WERI-Rb-1 (cell line): ENCODE measurements at regions not wholly inside any gene's neighbourhood (a gene's known extent, or its start where the extent isn't known, plus 50 kb on each side); places are given as distances from the start of the nearest gene placed in this dataset.

ENCODE experiments used
- DNase-seq: peaks from one replicate; pipeline ENCODE4 v3.0.0-alpha.2; 2020
- H3K27ac ChIP-seq: fragments of 250-450 bp; sonication (Bioruptor Pico); 2 replicates; pipeline ENCODE4 v1.5.1; 2020; ENCODE audit warnings: mild to moderate bottlenecking, moderate library complexity
- H3K27me3 ChIP-seq: fragments of 250-450 bp; sonication (Bioruptor Pico); 2 replicates; pipeline ENCODE4 v1.5.1; 2021; ENCODE audit warnings: mild to moderate bottlenecking, low read depth, moderate library complexity; ENCODE audit not compliant: insufficient read depth, severe bottlenecking
- H3K36me3 ChIP-seq: fragments of 250-450 bp; sonication (Bioruptor Pico); 2 replicates; pipeline ENCODE4 v1.5.1; 2020; ENCODE audit warnings: mild to moderate bottlenecking, moderate library complexity
- H3K4me3 ChIP-seq: 2 replicates; pipeline ENCODE4 v1.5.1; 2011; ENCODE audit warnings: low read depth, mild to moderate bottlenecking, control low read depth, low read length
- H3K9me3 ChIP-seq: fragments of 250-450 bp; sonication (Bioruptor Pico); 2 replicates; pipeline ENCODE4 v1.5.1; 2021; ENCODE audit warnings: mild to moderate bottlenecking, moderate library complexity; ENCODE audit not compliant: severe bottlenecking
- CTCF ChIP-seq: IDR thresholded peaks from 2 replicates; pipeline ENCODE4 v1.5.1; 2011; ENCODE audit warnings: low read depth, mild to moderate bottlenecking, control low read depth, inconsistent platforms, low read length

GRCh38 chr1:14437417-14437918 lies 161.0 kb upstream of the KAZN start:
- H3K9me3 ChIP-seq = no peaks in the 10 kb centered on the region
- H3K36me3 ChIP-seq = no peaks in the 10 kb centered on the region
- no peak for DNase-seq
- H3K27ac ChIP-seq = no peak overlapping the region
- TF ChIP-seq CTCF = no peak
- peaks cover 81% of the 10 kb centered on the region for H3K27me3 ChIP-seq
- no peak overlapping the region for H3K4me3 ChIP-seq

- H3K27ac ChIP-seq = no peak overlapping the region
- H3K9me3 ChIP-seq = no peaks in the 10 kb centered on the region
- no peak overlapping the region for H3K4me3 ChIP-seq
- no peaks in the 10 kb centered on the region for H3K36me3 ChIP-seq
- DNase-seq = no peak
- H3K27me3 ChIP-seq = peaks cover 83% of the 10 kb centered on the region
- TF ChIP-seq CTCF = no peak
Observed at GRCh38 chr1:14438127-14438769, 160.2 kb upstream of the KAZN start.

GRCh38 chr1:14439015-14439414 lies 159.5 kb upstream of the KAZN start:
- DNase-seq = no peak
- Histone ChIP-seq H3K27ac (no peak overlapping the region), H3K27me3 (peaks cover 83% of the 10 kb centered on the region), H3K4me3 (no peak overlapping the region), H3K36me3 (no peaks in the 10 kb centered on the region), H3K9me3 (no peaks in the 10 kb centered on the region)
- TF ChIP-seq CTCF = no peak

- H3K27ac ChIP-seq = no peak overlapping the region
- DNase-seq = no peak
- H3K27me3 ChIP-seq = peaks cover 83% of the 10 kb centered on the region
- no peaks in the 10 kb centered on the region for H3K36me3 ChIP-seq
- H3K9me3 ChIP-seq = peaks cover 1% of the 10 kb centered on the region
- H3K4me3 ChIP-seq = no peak overlapping the region
- no peak for TF ChIP-seq CTCF
Observed at GRCh38 chr1:14440166-14440565, 158.3 kb upstream of the KAZN start.

GRCh38 chr1:14440731-14441130 lies 157.8 kb upstream of the KAZN start:
- DNase-seq = no peak
- H3K36me3 ChIP-seq = no peaks in the 10 kb centered on the region
- H3K9me3 ChIP-seq = peaks cover 3% of the 10 kb centered on the region
- peaks cover 88% of the 10 kb centered on the region for H3K27me3 ChIP-seq
- TF ChIP-seq CTCF = no peak
- H3K4me3 ChIP-seq = no peak overlapping the region
- H3K27ac ChIP-seq = no peak overlapping the region

- Histone ChIP-seq H3K4me3 (no peak overlapping the region), H3K27me3 (peaks cover 89% of the 10 kb centered on the region), H3K27ac (no peak overlapping the region), H3K9me3 (peaks cover 3% of the 10 kb centered on the region), H3K36me3 (no peaks in the 10 kb centered on the region)
- no peak for DNase-seq
- TF ChIP-seq CTCF = no peak
Observed at GRCh38 chr1:14441302-14441741, 157.2 kb upstream of the KAZN start.
